ENCODE measurements at regions not wholly inside any gene's neighbourhood (a gene's known extent, or its start where the extent isn't known, plus 50 kb on each side); places are given as distances from the start of the nearest gene placed in this dataset.
"Not testable (repeated sequence)": the region's sequence is repeated elsewhere in the genome, so short reads cannot be mapped to it uniquely, and the experiment has no call there.

- no peak for DNase-seq
Measured at GRCh38 chr16:75780669-75781068, 54.4 kb upstream of the CPHXL start.

DNA sequence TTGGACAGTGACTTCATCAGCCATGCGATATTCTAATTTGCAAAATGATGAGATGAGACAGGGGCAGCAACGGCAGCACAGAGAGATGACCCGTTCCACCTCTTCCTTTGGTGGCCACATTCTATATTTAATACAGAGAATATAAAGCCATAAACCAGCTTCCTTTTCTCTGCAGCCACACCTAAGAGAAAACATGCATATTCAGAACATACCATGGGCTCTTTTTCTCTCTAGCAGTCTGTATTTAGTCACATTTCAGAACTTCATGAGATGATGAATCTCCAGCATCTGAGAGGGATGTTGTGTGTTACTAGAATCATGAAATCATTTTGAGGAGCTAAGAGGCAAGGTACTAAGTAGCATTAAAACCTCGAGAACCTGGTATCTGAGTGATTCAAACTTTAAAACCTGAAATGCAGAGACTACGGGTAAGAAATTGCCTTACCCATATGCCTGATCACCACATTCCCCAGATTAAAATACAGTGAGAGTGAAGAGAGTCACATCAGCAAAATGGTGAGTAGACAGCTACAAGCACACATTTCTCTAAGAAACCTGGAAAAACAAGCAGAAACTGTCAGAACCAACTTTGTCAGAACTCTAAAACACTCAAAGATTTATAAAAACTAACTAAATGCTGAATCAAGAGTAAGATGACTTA is 55.5 kb upstream of the CPHXL start:
- DNase-seq, result no peak

- no peak for DNase-seq
Measured at GRCh38 chr16:75787440-75787839, 61.1 kb upstream of the CPHXL start.

DNA sequence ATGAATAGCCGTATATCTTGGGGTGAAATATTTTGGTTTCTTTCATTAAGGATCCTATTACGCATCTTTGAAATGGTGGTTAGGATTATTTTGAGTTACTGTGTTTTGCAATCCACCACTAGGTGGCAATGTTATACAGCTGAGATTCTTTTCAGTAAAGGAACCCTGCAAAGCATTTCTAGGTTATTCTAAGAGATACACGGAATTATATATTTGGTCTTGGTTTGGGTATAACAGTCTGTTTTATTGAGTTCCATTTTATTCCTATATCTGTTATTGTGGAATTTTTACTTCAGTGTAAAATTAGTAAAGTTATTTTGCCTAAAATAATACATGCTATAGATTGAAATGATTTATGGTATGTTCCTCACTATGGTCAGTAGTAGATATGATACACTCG is 62.9 kb upstream of the CPHXL start:
- peak; percentile 48 for DNase-seq

- DNase-seq, result no peak
Measured at GRCh38 chr16:75792771-75793492, 66.6 kb upstream of the CPHXL start.

GRCh38 chr16:75793641-75794040 is 67.4 kb upstream of the CPHXL start:
- DNase-seq, result no peak

DNA sequence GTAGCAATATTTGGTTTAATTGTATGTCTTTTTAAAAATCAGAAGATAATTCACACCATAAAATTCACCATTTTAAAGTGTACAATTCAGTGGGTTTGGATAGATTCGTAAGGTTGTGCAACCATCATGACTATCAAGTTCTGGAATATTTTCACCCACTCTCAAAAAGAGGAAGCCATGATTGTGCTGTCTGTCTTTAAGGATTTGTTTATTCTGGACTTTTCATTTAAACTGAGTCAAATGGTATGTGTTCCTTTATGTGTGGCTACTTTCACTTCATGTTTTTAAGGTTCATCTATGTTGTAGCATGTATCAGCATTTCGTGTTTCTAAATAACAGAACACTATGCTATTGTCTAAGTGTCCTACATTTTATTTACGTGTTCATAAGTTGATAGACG is 68.1 kb upstream of the CPHXL start:
- DNase-seq, result peak; percentile 78

- DNase-seq, result no peak
Measured at GRCh38 chr16:75798714-75799113, 72.4 kb upstream of the CPHXL start.

DNA sequence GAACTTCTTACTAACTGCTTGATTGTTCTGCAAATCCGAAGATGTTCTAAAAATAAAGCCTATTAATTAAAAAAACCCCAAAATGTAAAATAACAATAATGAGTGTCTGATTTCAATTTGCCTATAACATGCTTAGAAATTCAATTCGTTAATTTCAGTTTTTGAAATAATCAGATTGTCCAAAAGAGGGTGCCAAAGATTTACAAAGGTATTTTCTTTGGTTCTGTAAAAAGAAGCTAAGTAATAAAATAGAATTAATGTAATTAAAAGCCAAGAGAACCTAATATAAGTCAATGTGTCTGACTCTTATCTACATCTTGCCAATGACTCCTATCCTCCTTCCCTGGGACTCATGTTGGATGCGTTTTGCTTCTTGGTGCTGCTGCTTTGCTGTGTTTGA is 75.0 kb upstream of the CPHXL start:
- no peak for DNase-seq

GRCh38 chr16:75803753-75804152 is 77.5 kb upstream of the CPHXL start:
- DNase-seq, result no peak

DNA sequence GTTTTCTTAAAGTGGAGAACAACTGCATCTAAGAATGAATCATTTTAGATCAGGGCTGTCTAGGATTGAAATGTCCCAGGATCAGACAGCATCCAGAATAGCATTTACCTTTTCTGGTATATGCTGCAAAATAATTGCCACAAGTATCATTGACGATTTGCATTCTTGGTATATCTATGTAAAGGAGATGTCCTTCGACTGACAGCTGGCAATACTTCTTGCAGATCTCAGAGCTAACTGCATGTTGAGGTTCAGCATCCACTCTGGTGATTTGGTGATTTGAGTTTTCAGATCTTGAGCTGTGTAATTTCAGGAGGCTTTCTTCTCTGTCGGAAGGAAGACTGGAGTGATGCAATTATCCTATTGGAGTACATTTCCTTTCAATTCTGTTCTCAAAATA is 78.1 kb upstream of the CPHXL start:
- no peak for DNase-seq

DNA sequence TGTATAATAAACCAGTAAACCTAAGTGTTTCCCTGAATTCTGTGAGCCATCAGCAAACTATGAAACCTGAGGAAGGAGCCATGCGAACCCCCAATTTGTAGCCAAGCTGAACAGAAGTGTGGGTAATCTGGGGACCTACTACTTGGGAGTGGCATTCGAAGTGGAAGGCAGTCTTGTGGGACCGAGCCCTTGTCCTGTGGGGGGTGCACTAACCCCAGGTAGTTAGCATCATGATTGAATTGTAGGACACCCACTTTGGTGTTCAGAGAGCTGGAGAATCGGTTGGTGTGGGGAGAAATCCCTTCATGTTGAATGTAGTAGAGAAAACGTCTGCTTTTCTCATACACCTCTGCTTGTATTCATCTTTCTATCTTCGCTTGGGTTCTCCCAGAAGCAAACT is 79.7 kb upstream of the CPHXL start:
- no peak for DNase-seq

GRCh38 chr16:75806487-75806886 is 80.2 kb upstream of the CPHXL start:
- no peak for DNase-seq

GRCh38 chr16:75810342-75810741 is 84.1 kb upstream of the CPHXL start:
- DNase-seq, result no peak

DNA sequence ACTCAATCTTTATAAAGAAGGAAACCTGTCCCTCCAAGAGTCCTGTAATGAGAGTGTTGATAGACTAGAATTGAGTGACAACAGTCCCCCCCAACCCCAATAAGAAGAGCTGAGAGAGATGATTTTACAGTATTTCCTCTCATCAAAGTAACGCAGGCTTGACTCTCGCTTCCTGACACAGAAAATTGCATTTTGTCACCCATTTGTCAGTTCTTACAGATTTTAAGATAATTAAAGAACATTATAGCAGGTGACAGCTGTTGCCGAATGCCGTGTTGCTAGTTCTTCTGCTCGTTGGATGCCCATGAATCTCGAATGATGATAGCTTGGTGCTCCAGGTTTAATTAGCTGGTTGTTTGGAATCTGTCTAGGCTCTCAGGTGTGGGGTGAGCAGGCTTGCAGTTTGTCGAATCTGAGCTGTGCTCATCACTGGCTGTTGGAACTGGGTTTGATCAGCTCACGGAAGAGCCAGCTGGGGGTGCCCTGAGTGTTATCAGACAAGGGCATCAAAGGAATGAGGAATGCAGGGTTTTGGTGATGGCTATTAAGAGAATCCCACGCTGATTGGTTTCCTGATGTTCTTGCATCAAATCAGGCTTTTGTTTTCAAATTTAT is 84.8 kb upstream of the CPHXL start:
- DNase-seq, result no peak

DNA sequence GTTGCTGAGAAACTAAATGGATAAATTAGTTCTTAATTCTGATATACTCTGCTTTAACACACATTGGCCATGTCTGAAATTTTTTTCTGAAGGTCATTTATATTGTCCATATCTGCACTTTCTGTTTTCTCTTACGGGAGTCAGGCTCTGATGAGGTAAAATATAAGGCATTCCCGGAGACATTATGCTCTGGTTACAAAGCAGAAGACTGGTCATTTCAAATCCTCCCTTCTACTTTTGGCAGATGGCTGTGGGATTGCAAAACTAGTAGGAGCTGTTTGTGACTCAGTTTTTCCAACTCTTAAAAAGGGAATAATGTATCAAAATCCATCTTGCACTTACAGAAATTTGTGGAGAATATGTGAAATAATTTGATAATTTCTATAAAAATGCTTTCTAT is 92.2 kb upstream of the CPHXL start:
- no peak for DNase-seq

- no peak for DNase-seq
Measured at GRCh38 chr16:75820672-75821071, 94.4 kb upstream of the CPHXL start.

DNA sequence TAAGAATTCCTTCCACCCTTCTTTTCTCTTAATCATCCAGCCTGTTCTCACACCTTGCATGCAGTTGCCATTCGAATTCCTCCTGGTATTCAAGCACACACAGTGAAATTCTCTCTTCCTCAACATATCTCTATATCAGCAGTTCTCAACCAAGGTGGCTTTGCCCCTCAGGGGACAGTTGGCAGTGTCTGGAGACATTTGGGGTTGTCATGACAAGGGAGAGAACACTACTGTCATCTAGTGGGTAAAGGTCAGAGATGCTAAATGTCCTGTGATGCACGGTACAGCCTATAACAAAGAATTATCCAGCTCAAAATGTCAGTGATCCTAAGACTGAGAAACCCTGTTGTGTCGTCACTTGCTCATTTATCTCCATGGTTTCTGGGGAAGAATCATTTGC is 94.8 kb upstream of the CPHXL start:
- DNase-seq, result no peak

DNA sequence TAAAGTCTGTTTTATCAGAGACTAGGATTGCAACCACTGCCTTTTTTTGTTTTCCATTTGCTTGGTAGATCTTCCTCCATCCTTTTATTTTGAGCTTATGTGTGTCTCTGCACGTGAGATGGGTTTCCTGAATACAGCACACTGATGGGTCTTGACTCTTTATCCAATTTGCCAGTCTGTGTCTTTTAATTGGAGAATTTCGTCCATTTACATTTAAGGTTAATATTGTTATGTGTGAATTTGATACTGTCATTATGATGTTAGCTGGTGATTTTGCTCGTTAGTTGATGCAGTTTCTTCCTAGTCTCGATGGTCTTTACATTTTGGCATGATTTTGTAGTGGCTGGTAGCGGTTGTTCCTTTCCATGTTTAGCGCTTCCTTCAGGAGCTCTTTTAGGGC is 99.5 kb upstream of the CPHXL start:
- DNase-seq, result not testable (repeated sequence)

GRCh38 chr16:75827372-75828038 is 101.2 kb upstream of the CPHXL start:
- DNase-seq, result not testable (repeated sequence)

DNA sequence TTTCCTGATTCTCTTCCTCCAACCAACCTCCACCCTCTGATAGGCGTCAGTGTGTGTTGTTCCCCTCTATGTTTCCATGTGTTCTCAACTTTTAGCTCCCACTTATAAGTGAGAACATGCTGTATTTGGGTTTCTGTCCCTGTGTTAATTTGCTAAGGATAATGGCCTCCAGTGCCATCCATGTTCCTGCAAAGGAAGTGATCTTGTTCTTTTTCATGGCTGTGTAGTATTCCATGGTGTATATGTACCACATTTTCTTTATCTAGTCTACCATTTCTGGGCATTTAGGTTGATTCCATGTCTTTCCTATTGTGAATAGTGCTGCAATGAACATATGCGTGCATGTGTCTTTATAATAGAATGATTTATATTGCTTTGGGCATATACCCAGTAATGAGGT is 107.1 kb upstream of the CPHXL start:
- DNase-seq, result not testable (repeated sequence)

- DNase-seq, result no peak
Measured at GRCh38 chr16:75836347-75837010, 110.2 kb upstream of the CPHXL start.

DNA sequence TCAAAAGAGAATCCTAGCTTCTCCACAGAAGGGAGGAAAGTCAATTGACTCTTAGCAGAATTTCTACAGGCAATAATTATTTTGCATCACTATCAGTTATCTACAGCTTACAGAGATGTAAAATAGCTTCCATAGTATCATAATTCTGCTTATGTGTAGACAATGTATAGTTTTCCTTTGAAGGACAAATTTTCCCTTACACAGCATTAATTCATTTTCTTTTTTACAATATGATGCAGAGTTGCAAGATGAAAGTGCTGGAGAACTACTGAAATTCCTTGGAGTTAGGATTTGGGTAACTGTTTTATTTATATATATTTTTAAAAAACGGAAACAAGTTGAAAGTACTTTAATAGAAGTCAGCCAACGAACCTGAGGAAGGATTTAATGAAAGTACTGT is 111.0 kb upstream of the CPHXL start:
- DNase-seq, result no peak
